IPS DF 4.7 (cell line): ENCODE measurements at regions not wholly inside any gene's neighbourhood (a gene's known extent, or its start where the extent isn't known, plus 50 kb on each side); places are given as distances from the start of the nearest gene placed in this dataset.
A peak's percentile ranks its signal among the peaks of the same experiment; 100 is the strongest.

Experiments used
- DNase-seq: peaks from one replicate; pipeline ENCODE4 v3.0.0-alpha.2; 2013; ENCODE audit warnings: low spot score; ENCODE audit errors: extremely low read depth

DNA sequence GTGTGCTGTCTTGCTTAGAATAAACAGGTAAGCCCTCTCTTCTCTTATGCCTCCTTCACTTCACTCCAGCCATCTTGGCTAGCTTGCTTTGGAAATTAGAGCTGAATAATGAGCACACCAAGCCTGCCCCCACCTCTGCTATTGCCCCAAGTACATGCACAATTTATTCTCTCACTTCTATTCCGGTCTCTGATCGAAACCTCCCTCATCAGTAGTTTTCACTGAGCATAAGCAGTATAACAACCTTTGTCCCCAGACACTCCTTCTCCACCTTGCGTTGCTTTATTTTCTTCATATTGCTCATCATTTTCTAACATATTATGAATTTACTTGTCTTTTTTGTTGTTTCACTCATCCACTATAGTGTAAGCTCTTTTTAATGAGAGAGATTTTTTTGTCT lies 253.4 kb downstream of the GXYLT1 start:
- DNase-seq, result no peak

DNA sequence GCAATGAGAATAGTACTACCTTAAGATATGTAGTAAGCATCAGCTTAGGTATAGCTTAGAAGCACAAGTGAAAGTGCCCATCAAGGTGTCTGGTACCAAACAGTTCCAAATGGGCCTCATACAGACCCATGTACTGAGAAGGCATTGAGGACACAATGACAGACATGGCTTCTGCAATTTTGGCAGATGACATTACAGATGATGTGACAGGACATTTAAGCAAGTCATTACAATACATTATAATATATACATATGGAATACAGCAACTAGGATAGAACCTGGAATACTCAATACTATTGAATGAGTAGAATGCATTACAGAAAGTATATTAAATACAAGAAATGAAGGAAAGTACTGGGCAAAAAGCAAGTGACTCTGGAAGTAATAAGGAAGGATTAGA lies 256.4 kb downstream of the GXYLT1 start:
- no peak for DNase-seq

DNA sequence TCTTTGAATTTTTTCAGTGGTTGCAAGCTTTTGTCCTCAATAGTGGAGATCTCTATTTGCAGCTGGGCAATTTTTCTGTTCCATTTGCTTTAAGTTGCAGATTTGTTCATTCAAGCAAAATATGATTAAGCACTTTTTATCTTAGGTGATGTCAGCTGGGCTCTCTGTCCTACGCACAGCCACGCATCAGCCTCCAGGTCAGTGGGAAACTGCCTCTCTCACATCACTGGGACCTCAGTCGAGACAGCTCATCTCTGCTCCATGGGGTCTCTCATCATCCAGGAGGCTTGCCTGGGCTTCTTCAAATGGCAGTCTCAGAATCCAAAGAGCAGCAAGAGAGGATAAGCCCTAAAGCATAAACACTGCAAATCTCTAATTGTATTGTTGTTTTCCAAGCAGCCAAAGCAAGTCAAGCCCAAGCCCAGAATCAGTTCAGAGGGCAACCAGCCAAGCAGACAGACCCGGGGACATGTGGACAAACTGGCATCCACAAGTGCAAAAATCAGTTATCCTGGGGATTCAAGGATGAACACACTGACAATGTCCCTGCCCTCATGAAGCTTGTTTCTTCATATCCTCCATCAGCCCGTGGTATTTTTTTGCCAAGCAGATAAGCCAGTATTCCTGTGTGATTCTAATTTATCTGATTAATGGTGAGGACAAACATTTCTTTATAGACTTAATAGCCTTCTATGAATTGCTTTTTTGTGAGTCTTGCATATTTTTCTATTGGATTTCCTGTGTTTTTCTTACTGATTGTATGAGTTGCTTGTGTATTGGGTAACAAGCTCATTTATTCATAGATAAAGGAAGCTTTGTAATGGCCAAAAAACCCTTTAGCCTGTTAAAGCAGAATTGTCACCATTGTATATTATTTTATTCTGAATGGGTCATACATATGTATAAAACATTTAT lies 262.5 kb downstream of the GXYLT1 start:
- DNase-seq, result no peak

DNA sequence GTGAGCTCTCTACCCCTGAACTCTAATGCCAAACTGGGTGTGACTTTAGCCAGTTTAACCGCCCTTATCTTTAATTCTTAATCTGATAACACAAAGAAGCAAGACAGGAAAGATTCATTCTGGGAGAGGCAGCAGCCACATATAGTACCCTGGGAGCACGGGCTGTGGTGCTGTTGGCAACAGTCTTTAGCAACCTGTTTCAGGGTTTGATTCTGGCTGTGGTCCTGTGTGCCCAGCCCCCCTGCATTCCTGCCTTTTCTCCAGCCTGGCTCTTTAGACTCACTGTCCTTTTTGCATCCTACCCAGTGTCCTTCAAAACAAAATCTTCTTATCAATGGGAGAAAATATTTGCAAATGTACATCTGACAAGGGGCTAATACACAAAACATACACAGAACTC lies 275.2 kb downstream of the GXYLT1 start:
- no peak for DNase-seq

DNA sequence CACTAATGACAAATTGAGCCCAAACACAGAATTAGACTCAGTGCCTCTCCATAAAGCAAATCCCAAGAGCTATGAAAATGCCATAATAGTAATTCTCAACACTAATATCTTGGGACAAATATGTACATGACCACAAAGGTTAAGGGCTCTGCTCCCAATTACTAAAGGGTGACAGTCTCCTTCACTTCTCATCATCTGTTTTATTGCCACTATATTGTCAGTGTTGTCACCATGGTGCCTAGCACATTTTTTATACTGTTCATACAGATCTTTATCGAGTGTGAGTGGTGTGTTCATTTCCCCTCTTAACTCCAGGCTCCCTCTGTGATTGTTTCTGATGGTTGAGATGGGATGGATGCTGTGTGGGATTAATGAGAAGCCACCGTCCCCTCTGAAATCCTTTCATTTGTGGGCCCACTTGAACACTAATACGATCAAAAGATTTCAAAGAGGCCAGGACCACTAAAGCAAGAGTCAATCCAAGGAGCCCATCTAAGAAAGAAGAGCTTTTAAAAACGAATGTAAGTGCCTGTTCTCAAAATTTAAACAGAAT lies 277.7 kb downstream of the GXYLT1 start:
- no peak for DNase-seq

DNA sequence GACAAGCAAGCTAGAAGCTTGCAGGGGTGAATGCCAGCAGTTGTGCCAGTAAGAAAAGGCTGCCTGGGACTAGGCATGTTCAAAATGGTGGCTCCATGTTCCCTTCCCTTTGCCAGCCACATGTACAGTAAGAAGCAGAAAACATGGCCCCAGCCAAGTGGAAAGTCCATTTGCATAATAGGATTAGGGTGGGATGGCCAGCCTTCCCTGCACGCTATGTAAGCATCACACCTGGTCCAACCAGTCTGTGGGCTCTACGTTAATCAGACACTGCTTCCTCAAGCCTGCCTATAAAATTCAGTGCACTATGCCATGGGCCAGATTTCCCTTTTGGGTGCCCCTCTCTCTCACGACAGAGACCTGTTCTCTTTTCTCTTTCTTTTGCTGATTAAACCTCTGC lies 288.4 kb downstream of the GXYLT1 start:
- no peak for DNase-seq

DNA sequence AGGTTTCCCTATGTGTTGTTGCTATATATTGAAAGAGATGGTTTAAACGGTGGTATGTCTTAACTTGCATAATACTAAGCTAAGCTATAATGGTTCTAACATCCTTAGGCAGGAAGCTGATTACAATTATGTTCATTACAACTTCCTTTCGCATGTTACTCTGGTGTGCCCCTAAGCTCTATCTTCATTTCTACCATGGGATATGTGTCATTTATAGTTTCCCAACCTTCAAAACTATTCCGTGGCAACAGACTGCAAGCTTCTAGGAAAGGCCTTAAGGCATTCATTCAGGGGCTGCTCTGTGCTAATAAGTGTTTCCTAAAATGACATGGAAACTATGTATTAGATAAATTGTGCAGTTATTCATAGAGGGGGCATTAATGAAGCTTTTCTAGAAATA lies 294.6 kb downstream of the GXYLT1 start:
- no peak for DNase-seq

DNA sequence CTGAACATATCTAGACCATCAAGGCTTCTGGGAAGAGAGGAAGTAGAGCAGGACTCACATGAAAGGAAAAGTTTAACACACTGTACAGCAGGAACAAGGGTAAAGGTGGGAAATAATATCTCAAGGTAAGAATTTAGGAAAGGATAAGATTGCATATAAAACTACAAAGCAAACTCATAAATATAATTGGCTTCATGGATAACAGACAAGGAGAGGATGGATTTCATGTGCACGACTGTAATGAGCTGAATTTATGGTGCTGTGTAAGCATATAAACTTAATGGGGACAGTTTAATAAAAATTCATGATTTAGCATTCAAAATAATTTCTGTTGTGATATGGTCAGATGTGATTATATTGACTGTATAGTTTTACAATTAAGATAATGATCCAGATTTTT lies 298.0 kb downstream of the GXYLT1 start:
- no peak for DNase-seq

DNA sequence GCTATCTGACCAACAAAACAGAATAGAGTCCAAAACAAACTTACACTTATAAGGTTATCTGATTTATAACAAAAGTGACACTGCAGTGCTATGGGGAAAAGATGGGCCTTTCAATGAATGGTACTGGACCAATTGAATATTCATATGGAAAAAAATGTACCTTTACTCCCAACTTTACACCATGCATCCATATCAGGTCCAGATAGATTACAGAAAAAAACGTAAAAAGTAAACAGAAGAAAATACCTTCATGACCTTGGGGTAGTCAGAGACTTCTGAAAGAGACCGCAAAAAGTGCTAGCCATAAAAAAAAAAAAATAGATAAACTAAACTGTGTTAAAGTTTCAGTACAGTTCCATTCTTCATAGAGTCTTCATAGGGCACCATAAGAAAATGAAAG lies 308.3 kb downstream of the GXYLT1 start:
- no peak for DNase-seq

DNA sequence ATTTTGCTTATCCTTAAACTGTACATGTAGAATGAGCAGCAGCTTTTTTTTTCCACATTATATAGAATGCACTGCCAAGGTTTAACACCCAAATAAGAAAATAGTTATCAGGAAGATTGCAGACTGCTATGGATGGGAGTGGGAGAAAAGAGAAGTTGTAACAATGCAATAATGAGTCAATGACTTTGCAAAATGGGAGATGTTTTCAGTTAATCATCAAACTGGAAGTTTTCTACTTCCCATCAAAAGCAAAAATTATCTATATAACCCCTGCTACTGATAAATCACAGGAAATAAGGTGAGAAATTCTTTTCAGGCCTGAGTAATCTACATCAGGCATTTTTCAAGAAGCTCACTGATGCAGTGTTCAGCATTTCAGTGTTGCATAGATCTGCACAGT lies 309.1 kb downstream of the GXYLT1 start:
- no peak for DNase-seq

DNA sequence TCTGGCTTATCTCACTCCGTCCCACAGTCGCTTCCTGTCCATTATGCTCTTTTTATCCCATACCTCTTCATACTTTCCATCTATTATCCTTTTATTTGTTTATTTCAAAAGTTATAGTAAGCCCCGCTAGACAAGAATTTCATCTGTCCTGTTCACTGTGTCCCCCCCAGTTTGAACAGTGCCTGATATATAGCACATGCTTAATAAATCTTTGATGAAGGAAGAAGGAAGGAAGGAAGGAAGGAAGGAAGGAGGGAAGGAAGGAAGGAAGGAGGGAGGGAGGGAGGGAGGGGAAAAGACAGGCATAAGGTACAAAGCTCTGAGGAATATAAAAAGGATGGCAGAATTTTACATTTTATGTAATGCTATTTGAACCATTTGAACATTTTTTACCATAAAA lies 324.7 kb downstream of the GXYLT1 start:
- DNase-seq, result no peak

DNA sequence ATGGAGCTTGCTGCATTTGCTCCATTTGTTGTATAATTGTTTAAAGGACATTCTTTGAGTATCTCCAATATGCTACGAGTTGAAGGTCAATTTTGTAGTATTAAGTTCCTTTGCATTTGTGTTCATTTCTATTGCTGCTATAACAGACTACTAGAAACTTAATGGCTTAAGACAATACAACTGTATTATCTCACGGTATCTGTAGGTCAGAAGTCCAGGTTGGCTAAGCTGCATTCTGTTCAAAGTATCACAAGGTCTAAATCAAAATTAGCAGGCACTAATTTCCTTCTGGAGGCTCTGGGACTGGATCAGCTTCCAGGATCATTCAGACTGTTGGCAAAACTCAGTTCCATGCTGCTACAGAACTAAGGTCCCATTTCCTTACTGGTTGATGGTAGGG lies 340.6 kb downstream of the GXYLT1 start:
- DNase-seq, result no peak

DNA sequence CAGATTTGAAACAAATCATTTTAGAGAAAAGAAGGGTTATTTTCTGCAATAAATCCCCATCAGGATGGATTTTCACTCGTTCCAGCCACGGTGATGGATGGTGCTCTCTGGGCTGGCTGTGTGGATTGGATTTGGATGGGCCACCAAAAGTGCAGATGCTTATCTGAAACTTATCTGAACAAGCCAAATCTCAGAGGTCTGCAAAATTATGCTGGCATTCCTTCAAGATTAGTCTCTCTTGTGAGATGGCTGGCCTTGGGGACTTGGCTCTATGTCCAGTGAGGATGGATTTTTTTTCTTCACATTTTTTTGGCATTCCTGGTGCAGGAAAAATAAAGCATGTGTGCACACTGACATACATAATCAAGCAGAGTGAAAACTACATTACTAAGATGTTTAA lies 341.9 kb downstream of the GXYLT1 start:
- DNase-seq, result no peak

DNA sequence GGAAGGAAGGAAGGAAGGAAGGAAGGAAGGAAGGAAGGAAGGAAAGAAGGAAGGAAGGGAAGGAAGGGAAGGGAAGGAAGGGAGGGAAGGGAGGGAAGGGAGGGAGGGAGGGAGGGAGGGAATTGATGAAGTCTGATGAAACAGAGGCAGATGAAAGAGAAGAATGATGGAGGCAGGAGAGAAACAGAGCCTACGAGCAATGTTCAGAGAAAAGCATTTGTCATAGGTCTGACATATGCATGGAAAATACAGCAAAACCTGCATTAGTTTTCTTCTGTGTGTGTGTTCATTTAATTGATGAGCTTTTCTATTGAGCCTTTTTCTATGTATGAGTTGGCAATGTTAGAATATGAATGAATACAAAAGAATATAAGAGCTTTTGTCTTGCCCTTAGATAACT lies 343.4 kb downstream of the GXYLT1 start:
- no peak for DNase-seq

DNA sequence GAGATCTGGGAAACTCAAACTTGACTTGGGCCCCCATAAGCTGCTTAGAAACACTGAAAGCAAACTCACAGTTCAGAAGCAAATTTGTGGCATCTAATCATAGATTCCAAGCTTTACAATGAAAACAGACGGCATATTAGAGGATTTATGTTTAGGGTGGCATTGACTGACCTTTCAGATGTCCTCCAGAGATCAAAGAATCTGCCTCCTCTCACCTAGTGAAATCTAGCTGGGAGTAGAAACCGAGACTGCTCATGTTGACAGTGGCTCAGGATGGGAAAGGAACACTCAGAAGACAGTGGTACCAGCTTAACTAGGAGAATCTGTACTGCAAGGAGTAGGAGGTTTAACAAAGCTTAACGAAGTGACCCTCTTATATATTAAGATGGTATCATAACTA lies 345.0 kb downstream of the GXYLT1 start:
- no peak for DNase-seq

DNA sequence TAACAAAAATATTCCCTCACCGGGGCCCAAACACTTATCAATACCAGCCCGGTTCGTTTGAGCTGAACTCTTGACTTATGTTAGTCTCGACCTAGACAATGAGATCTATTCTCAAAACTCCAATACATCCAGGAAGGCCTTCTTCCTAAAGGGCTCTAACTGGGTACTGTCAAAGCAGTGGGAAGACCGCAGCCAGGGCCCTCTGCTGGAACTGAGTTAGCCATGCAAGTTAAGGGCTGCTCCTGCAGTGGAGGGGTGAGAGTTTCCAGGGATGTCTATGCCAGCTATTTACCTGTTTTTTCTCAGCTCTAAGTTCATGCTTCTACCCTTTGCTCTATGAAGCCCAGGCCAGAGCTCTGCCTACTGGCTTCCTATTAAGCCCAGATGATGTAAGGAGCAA lies 348.8 kb downstream of the GXYLT1 start:
- DNase-seq, result peak; percentile 19

DNA sequence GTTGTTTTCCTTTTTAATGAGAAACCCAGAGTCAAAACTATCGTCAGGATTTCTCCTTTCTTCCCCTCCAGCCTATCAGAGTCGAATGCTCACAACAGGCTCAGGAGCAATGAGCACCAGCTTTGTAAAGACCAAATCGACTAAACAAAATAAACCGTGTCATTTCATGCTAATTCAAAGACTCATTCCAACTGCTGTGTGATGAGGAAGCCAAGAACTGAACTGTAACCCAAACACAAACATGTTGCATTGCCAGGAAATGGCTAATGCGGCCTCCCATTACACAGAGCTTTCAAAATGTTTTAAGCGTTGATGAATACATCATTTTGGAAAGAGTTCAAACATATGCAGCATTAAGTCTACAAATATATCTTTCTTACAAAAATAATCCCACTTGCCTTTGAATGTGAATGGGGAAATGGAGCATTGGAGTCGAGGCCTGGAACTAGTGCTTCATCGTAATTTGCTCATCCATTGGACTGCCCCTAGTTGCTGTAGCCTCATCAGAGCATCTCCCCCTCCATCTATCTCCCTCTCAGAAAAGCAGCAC lies 349.5 kb downstream of the GXYLT1 start:
- DNase-seq, result no peak

DNA sequence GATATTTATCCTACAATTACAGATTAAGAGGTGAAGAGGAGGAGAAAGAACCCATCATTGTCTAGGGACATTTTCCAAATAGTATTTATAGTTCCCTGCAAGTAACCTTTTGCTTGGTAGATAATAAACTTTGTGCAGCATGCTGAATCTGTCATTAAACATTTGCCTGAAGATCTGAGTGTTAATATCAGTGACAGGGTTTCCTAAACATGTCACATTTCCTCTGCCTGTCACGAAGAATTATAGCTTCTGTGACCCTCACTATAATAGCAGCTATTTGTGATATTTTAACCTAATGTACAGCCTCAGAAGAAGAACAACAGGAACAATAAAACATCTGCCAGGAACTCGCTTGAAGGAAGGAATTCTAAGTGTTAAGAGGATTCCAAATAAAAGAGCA lies 350.3 kb downstream of the GXYLT1 start:
- no peak for DNase-seq

DNA sequence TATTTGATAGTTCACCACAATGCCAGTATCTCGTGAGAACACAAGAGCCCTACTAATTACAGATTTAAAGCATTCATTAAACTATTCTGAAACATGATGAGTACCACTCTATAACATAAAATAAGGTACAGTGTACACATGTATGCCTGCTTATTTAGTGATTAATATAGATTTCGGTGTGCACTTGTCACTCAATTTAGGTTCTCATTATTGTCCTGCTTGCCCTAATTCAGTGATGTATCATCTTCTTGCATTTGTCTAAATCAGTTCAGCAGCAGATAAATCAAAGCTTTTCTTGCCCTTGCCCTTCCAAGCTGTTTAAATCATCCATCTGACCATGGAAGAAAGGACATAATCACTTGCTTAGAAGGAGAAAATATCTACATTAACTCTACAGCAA lies 359.7 kb downstream of the GXYLT1 start:
- no peak for DNase-seq

DNA sequence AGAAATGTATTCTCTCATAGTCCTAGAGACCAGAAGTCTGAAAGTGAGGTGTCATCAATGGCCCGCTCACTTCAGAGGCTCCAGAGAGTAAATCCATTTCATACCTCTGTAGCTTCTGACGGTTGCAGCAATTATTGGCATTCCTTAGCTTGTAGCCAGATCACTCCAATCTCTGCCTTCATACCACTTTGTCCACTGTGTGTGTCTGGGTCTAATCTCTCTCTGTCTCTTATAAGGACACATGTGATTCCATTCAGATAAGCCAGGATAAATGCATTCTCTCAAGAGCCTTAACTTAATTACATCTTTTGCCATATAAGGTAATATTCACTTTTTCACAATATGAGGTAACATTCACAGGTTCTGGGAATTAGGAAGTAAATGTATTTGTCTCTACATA lies 365.7 kb downstream of the GXYLT1 start:
- DNase-seq, result no peak

DNA sequence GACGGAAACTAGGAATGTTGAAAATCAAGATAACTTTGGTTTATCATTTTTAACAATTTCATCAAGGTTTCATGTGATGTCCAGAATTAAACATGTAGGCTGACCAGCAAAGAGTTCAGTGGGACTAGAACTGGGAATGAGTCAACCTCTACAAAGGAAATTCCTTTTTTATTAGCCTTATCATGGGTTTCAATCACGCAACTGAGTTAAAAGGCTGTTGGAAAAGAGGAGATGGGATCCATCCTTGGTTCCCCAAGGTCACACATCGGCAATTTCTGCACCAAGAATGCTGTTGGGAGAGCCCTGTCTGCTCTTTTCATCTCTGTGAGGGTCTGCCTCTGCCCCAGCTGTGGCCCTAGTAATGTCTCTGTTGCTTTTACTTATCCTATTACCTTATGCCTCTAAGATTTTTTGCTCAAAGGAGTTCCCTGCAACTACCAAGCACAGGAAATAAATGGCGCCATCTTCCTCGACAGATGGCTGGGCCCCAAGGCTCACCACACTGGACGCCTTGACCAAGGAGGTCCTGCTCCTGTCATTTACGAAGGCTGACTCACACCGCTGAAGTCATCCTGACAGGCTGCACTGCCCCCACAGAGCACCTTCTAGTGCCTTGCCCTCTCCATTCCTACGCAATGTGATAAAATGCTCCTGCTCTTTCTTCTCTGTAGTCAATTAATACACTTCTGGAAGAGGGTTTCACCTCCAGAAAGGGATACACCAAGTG lies 367.4 kb downstream of the GXYLT1 start:
- DNase-seq, result no peak

DNA sequence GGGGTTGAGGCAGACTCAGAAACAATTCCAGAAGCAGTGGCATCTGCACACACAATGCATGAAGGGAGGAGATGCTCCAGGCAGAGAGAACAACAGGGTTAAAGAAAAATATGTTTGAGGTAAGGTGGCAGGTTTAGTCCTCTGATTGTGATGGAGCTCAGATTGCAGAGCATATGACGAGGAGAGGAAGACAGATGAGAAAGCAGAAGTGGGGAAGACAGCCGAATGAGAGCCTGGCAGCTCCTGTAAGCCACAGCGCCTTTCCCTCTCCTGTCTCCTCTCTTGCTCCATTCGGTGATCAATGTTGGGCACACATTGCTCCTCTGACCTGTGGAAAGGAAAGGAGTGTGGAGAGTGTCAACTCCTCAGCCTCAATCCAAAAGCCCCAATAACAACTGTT lies 372.2 kb downstream of the GXYLT1 start:
- DNase-seq, result no peak
